ENCODE measurements at regions not wholly inside any gene's neighbourhood (a gene's known extent, or its start where the extent isn't known, plus 50 kb on each side); places are given as distances from the start of the nearest gene placed in this dataset.

GRCh38 chr1:90443354-90443753 lies 273.7 kb downstream of the BARHL2 start:
- Mint-ChIP-seq H3K36me3 (ENCODE audit: insufficient read depth) (no peaks in the 10 kb centered on the region), H3K27me3 (ENCODE audit: low read depth) (peaks cover 4% of the 10 kb centered on the region), H3K4me1 (ENCODE audit: low read depth) (no peaks in the 10 kb centered on the region), H3K9me3 (no peaks in the 10 kb centered on the region), H3K4me3 (no peak overlapping the region)
- ATAC-seq, result no peak
- DNase-seq, result no peak

GRCh38 chr1:90435351-90435750 lies 281.8 kb downstream of the BARHL2 start:
- Mint-ChIP-seq H3K9me3 (no peaks in the 10 kb centered on the region), H3K4me3 (no peak overlapping the region)
- no peak for ATAC-seq

GRCh38 chr1:90434460-90434859 lies 282.6 kb downstream of the BARHL2 start:
- H3K27me3 Mint-ChIP-seq (ENCODE audit: low read depth), result no peaks in the 10 kb centered on the region
- DNase-seq (no peak), ATAC-seq (no peak)
- H3K4me3 Mint-ChIP-seq, result no peak overlapping the region
- H3K9me3 Mint-ChIP-seq, result peaks cover 2% of the 10 kb centered on the region
- no peaks in the 10 kb centered on the region for H3K4me1 Mint-ChIP-seq (ENCODE audit: low read depth)
- H3K36me3 Mint-ChIP-seq (ENCODE audit: insufficient read depth), result no peaks in the 10 kb centered on the region

More at GRCh38 chr1:90435351-90435750, 281.8 kb downstream of the BARHL2 start:
- Mint-ChIP-seq H3K36me3 (ENCODE audit: insufficient read depth) (no peaks in the 10 kb centered on the region), H3K4me1 (ENCODE audit: low read depth) (no peaks in the 10 kb centered on the region), H3K27me3 (ENCODE audit: low read depth) (no peaks in the 10 kb centered on the region)
- no peak for DNase-seq

DNA sequence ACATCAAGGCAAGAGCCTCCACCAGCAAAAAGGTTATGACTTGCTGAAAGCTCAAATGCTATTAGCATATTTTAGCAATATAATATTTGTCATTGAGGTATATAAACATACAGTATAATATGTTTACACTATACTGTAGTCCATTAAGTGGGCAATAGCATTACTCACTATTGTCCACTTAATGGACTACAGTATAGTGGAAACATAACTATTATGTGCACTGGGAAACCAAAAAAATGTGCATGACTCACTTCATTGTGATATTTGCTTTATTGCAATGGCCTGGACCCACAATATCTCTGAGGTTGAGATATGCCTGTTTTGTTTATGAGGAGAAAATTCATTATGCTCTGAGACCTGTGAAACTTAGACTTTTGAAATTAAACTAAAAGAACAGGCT lies 300.0 kb downstream of the BARHL2 start:
- no peak overlapping the region for H3K4me3 Mint-ChIP-seq
- DNase-seq (no peak), ATAC-seq (no peak)
- no peaks in the 10 kb centered on the region for H3K4me1 Mint-ChIP-seq (ENCODE audit: low read depth)
- no peaks in the 10 kb centered on the region for H3K9me3 Mint-ChIP-seq
- peaks cover 4% of the 10 kb centered on the region for H3K27me3 Mint-ChIP-seq (ENCODE audit: low read depth)
- H3K36me3 Mint-ChIP-seq (ENCODE audit: insufficient read depth), result no peaks in the 10 kb centered on the region

DNA sequence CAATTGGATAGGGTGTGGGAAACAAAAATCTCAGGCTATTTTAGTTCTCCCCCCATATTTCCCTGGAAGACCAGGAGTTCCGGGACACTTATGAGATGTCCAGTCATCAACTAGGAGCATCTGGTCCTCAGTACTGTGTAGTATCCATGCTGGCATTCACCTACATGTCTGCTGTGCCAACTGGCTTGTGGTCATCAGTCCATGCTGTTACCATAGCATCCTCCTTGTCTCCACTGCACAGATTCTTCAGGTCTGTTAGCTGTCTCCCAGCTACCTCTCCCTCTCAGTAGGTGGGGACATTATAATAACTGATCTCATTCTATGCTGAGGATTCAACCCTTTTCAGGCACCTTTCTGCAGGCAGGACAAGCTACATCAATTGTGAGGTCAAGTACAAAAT lies 302.9 kb downstream of the BARHL2 start:
- Mint-ChIP-seq H3K9me3 (no peaks in the 10 kb centered on the region), H3K36me3 (ENCODE audit: insufficient read depth) (no peaks in the 10 kb centered on the region), H3K4me3 (no peak overlapping the region), H3K27me3 (ENCODE audit: low read depth) (peaks cover 4% of the 10 kb centered on the region), H3K4me1 (ENCODE audit: low read depth) (no peaks in the 10 kb centered on the region)
- no peak for ATAC-seq
- DNase-seq, result no peak

GRCh38 chr1:90413519-90413918 lies 303.6 kb downstream of the BARHL2 start:
- ATAC-seq (no peak), DNase-seq (no peak)
- no peaks in the 10 kb centered on the region for H3K36me3 Mint-ChIP-seq (ENCODE audit: insufficient read depth)
- no peak overlapping the region for H3K4me3 Mint-ChIP-seq
- H3K27me3 Mint-ChIP-seq (ENCODE audit: low read depth), result peaks cover 4% of the 10 kb centered on the region
- no peaks in the 10 kb centered on the region for H3K9me3 Mint-ChIP-seq
- H3K4me1 Mint-ChIP-seq (ENCODE audit: low read depth), result no peaks in the 10 kb centered on the region

- peaks cover 4% of the 10 kb centered on the region for H3K27me3 Mint-ChIP-seq (ENCODE audit: low read depth)
- DNase-seq, result no peak
- no peaks in the 10 kb centered on the region for H3K4me1 Mint-ChIP-seq (ENCODE audit: low read depth)
- H3K9me3 Mint-ChIP-seq, result no peaks in the 10 kb centered on the region
- H3K36me3 Mint-ChIP-seq (ENCODE audit: insufficient read depth), result no peaks in the 10 kb centered on the region
- H3K4me3 Mint-ChIP-seq, result no peak overlapping the region
- ATAC-seq, result no peak
Observed at GRCh38 chr1:90412563-90412962, 304.5 kb downstream of the BARHL2 start.

DNA sequence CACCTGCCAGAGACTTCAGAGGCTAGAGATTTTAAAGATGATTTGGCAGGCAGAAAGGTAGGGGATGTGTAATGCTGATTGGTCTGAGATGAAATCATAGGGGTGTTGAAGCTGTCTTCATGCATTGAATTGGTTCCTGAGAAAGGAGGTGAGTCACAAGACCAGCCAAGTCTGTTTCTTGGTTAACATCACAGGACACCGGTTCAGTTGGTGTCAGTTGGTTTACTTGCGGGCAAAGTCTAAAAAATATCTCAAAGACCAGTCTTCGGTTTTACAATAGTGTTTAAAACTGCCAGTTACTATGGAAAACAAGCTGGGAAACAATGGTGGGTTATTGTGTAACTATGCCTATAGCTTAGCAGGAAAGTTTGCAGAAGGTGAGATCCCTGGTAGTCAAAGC lies 305.9 kb downstream of the BARHL2 start:
- ATAC-seq (no peak), DNase-seq (no peak)
- no peaks in the 10 kb centered on the region for H3K4me1 Mint-ChIP-seq (ENCODE audit: low read depth)
- no peaks in the 10 kb centered on the region for H3K36me3 Mint-ChIP-seq (ENCODE audit: insufficient read depth)
- peaks cover 6% of the 10 kb centered on the region for H3K27me3 Mint-ChIP-seq (ENCODE audit: low read depth)
- no peaks in the 10 kb centered on the region for H3K9me3 Mint-ChIP-seq
- no peak overlapping the region for H3K4me3 Mint-ChIP-seq

GRCh38 chr1:90407737-90408136 lies 309.4 kb downstream of the BARHL2 start:
- ATAC-seq (no peak), DNase-seq (no peak)
- H3K27me3 Mint-ChIP-seq (ENCODE audit: low read depth), result peaks cover 6% of the 10 kb centered on the region
- no peaks in the 10 kb centered on the region for H3K36me3 Mint-ChIP-seq (ENCODE audit: insufficient read depth)
- no peaks in the 10 kb centered on the region for H3K4me1 Mint-ChIP-seq (ENCODE audit: low read depth)
- no peaks in the 10 kb centered on the region for H3K9me3 Mint-ChIP-seq
- no peak overlapping the region for H3K4me3 Mint-ChIP-seq

GRCh38 chr1:90405726-90406125 lies 311.4 kb downstream of the BARHL2 start:
- H3K4me1 Mint-ChIP-seq (ENCODE audit: low read depth), result no peaks in the 10 kb centered on the region
- peaks cover 6% of the 10 kb centered on the region for H3K27me3 Mint-ChIP-seq (ENCODE audit: low read depth)
- ATAC-seq, result no peak
- no peaks in the 10 kb centered on the region for H3K36me3 Mint-ChIP-seq (ENCODE audit: insufficient read depth)
- H3K4me3 Mint-ChIP-seq, result no peak overlapping the region
- DNase-seq, result no peak
- H3K9me3 Mint-ChIP-seq, result no peaks in the 10 kb centered on the region

DNA sequence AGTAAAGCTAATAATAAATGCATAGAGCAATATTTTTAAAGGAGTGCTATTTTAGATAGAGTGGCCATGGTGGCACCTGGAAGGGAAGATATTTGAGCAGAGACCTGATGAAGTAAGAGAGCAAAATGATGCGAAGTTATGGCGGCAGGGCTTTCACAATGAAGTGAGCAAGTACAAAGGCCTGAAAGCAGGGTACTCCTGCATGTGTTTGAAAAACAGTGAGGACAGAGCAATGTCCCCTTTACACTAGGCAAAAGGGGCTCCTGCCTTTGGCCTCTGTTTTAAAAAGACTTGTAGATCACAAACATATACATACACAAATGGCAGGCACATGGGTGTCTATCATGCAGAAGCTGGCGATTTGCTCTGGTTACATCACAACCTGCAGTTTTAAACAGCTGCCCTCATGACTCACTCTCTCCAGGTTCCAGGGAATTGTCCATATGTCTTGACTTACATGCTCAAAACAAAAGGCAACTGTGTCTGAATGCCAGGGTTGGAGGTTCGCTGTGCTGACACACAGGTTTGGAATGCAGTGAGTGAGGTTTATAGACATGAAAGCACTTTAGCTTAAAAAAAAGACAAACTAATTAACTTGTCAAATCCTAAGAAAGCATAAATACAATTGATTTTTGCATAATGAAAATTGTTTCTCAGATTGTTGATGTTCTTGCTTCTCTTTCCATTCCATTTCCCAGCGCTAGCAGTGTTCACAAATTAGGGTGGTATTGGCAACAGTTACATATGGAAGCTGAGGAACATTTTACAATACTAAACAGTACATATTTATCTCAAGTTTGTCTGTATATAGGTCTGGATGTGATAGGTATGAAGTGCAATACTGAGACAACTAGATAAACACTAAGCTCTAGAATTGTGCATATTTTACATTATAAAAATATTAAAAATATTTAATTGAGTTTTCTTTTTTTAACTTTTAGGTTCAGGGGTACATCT lies 313.9 kb downstream of the BARHL2 start:
- Mint-ChIP-seq H3K4me1 (ENCODE audit: low read depth) (no peaks in the 10 kb centered on the region), H3K9me3 (no peaks in the 10 kb centered on the region), H3K27me3 (ENCODE audit: low read depth) (peaks cover 3% of the 10 kb centered on the region), H3K36me3 (ENCODE audit: insufficient read depth) (no peaks in the 10 kb centered on the region), H3K4me3 (no peak overlapping the region)
- ATAC-seq (no peak), DNase-seq (no peak)

- Mint-ChIP-seq H3K4me1 (ENCODE audit: low read depth) (no peaks in the 10 kb centered on the region), H3K36me3 (ENCODE audit: insufficient read depth) (no peaks in the 10 kb centered on the region), H3K27me3 (ENCODE audit: low read depth) (no peaks in the 10 kb centered on the region), H3K4me3 (no peak overlapping the region), H3K9me3 (no peaks in the 10 kb centered on the region)
- no peak for ATAC-seq
- no peak for DNase-seq
Observed at GRCh38 chr1:90400131-90400530, 317.0 kb downstream of the BARHL2 start.

DNA sequence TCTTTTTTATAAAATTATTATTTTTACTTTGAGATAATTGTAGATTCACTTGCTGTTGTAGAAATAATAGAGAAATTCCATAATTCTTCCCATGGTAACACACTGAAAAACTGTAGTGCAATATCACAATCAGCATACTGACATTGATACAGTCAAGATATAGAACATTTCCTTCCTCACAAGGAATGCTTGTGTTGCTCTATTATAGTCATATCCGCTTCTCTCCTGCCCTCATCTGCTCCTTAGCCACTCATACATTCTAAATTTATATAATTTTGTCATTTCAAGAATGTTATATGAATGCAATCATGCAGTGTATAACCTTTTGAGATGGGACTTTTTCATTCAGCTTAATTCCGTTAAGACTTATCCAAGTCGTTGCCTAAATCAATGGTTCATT lies 320.2 kb downstream of the BARHL2 start:
- H3K4me1 Mint-ChIP-seq (ENCODE audit: low read depth), result no peaks in the 10 kb centered on the region
- no peak overlapping the region for H3K4me3 Mint-ChIP-seq
- H3K36me3 Mint-ChIP-seq (ENCODE audit: insufficient read depth), result no peaks in the 10 kb centered on the region
- no peak for DNase-seq
- H3K27me3 Mint-ChIP-seq (ENCODE audit: low read depth), result no peaks in the 10 kb centered on the region
- no peaks in the 10 kb centered on the region for H3K9me3 Mint-ChIP-seq
- no peak for ATAC-seq

DNA sequence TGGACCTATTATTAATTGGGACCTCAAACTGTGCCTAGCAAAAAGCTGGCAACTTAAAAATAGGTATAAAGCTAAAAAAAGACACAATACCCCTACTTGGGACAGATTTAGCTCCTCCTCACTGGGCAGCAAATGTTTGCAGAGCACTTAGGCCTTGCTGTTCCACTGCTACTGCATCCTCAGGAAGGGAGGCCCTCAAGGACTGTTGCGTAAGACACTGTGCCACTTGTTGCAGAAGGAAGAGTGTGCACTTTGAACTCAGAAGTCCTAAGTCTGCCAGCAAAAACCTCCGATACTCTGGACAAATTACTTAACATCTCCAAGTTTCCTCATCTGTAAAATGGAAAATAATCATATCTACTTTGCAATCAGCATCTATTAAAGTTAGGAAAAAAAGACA lies 322.9 kb downstream of the BARHL2 start:
- DNase-seq (no peak), ATAC-seq (no peak)
- no peaks in the 10 kb centered on the region for H3K27me3 Mint-ChIP-seq (ENCODE audit: low read depth)
- no peaks in the 10 kb centered on the region for H3K4me1 Mint-ChIP-seq (ENCODE audit: low read depth)
- H3K9me3 Mint-ChIP-seq, result no peaks in the 10 kb centered on the region
- H3K4me3 Mint-ChIP-seq, result no peak overlapping the region
- no peaks in the 10 kb centered on the region for H3K36me3 Mint-ChIP-seq (ENCODE audit: insufficient read depth)

GRCh38 chr1:90393025-90393424 lies 324.1 kb downstream of the BARHL2 start:
- H3K9me3 Mint-ChIP-seq, result no peaks in the 10 kb centered on the region
- no peak overlapping the region for H3K4me3 Mint-ChIP-seq
- H3K27me3 Mint-ChIP-seq (ENCODE audit: low read depth), result no peaks in the 10 kb centered on the region
- no peaks in the 10 kb centered on the region for H3K36me3 Mint-ChIP-seq (ENCODE audit: insufficient read depth)
- no peaks in the 10 kb centered on the region for H3K4me1 Mint-ChIP-seq (ENCODE audit: low read depth)
- ATAC-seq (no peak), DNase-seq (no peak)

Measured in activated T-cell treated with anti-CD3 and anti-CD28 coated beads, Interleukin-2, amount 50 U/mL, for 4 hours (primary cell).